HCT116 (cell line): ENCODE measurements at regions not wholly inside any gene's neighbourhood (a gene's known extent, or its start where the extent isn't known, plus 50 kb on each side); places are given as distances from the start of the nearest gene placed in this dataset.

ENCODE experiments used
- ATAC-seq: fragments of 200-7000 bp; cut with Tn5 transposase; 2 replicates; pipeline ENCODE4 v1.9.1; 2020; ENCODE audit warnings: mild to moderate bottlenecking, moderate library complexity
- BruUV-seq: library from RNA; stranded (reverse); fragments of 400-500 nt; replicated peaks from 2 replicates; lab custom pipeline; 2021; lab: Mats Ljungman, UMichigan
- CTCF ChIA-PET: fragments of 300-600 bp; sonication (Branson Sonifier 250); formaldehyde crosslinking; loops from one replicate; lab custom pipeline; 2021; ENCODE audit warnings: antibody characterized with exemption; lab: Charles Lee
- POLR2A ChIA-PET: fragments of 300-600, 350-600 bp; sonication (Branson Sonifier 250); formaldehyde crosslinking; loops from one replicate; lab custom pipeline; 2021; ENCODE audit warnings: antibody characterized with exemption; lab: Charles Lee
- RAD21 ChIA-PET, 2 experiments: fragments of 300-600 bp; sonication (Branson Sonifier 250); formaldehyde crosslinking; loops; one replicate each; lab custom pipeline; 2023; ENCODE audit warnings: low total read pairs in 2 of 2; ENCODE audit not compliant: uncharacterized antibody in 2 of 2, unreplicated experiment in 2 of 2, low non-redundant PET in 1 of 2; lab: Charles Lee
- DNase-seq: peaks from one replicate; pipeline ENCODE4 v3.0.0-alpha.2; 2010; ENCODE audit warnings: low read depth, low spot score
- H2AFZ ChIP-seq: fragments of 200-600 bp; shearing (Covaris generic), sonication (generic); 2 replicates; pipeline ENCODE4 v1.6.1; 2017; ENCODE audit warnings: low read depth, mixed run types, mixed read lengths, antibody characterized with exemption, low read length; ENCODE audit not compliant: poor library complexity, severe bottlenecking
- H3K27ac ChIP-seq: 2 replicates; pipeline ENCODE4 v1.5.1; 2012; ENCODE audit warnings: low read depth, low read length
- H3K27me3 ChIP-seq: fragments of 200-600 bp; sonication (generic); 2 replicates; pipeline ENCODE4 v1.6.1; 2016; ENCODE audit warnings: mixed run types, low read length, mixed read lengths; ENCODE audit not compliant: insufficient read depth
- H3K36me3 ChIP-seq, 2 experiments: fragments of 200-500 bp in 1 of 2; fragments of 200-600 bp in 1 of 2; sonication (Bioruptor generic) in 1 of 2; sonication (generic) in 1 of 2; 2 replicates each; pipeline versions ENCODE4 v1.5.1 to v1.6.1; 2014 to 2016; ENCODE audit warnings: low read length in 2 of 2, inconsistent platforms in 1 of 2, mixed read lengths in 1 of 2, mixed run types in 1 of 2; ENCODE audit not compliant: insufficient read depth in 2 of 2, control insufficient read depth in 1 of 2
- H3K4me1 ChIP-seq, 2 experiments: fragments of 200-600 bp in 1 of 2; sonication (generic) in 1 of 2; 2 replicates each; pipeline versions ENCODE4 v1.5.1 to v1.6.1; 2012 to 2017; ENCODE audit warnings: low read length in 2 of 2, inconsistent platforms in 1 of 2, mild to moderate bottlenecking in 1 of 2, mixed read lengths in 1 of 2, mixed run types in 1 of 2, moderate library complexity in 1 of 2; ENCODE audit not compliant: insufficient read depth in 2 of 2, control insufficient read depth in 1 of 2
- H3K4me2 ChIP-seq: fragments of 200-600 bp; sonication (generic); 2 replicates; pipeline ENCODE4 v1.6.1; 2017; ENCODE audit warnings: mixed run types, low read length, mixed read lengths
- H3K4me3 ChIP-seq, 2 experiments: fragments of 200-600 bp in 1 of 2; sonication (generic) in 1 of 2; replicated peaks in 1 of 2; 2 replicates each; pipeline ENCODE4 v1.5.1; 2011 to 2016; ENCODE audit warnings: low read length in 2 of 2, control low read depth in 1 of 2, low read depth in 1 of 2, mild to moderate bottlenecking in 1 of 2, mixed read lengths in 1 of 2, mixed run types in 1 of 2
- H3K79me2 ChIP-seq: fragments of 200-600 bp; sonication (generic); 2 replicates; pipeline ENCODE4 v1.6.1; 2017; ENCODE audit warnings: mild to moderate bottlenecking, mixed run types, low read length, moderate library complexity, mixed read lengths; ENCODE audit not compliant: insufficient read depth
- H3K9ac ChIP-seq: fragments of 200-600 bp; sonication (generic); 2 replicates; pipeline ENCODE4 v1.6.1; 2016; ENCODE audit warnings: low read length, mixed read lengths
- H3K9me2 ChIP-seq: fragments of 200-600 bp; sonication (generic), shearing (Covaris generic); 2 replicates; pipeline ENCODE4 v1.6.1; 2017; ENCODE audit warnings: mixed run types, mild to moderate bottlenecking, moderate library complexity; ENCODE audit not compliant: insufficient read depth
- H3K9me3 ChIP-seq, 2 experiments: fragments of 200-500 bp in 1 of 2; fragments of 200-600 bp in 1 of 2; sonication (Bioruptor generic) in 1 of 2; sonication (generic) in 1 of 2; 2 replicates each; pipeline ENCODE4 v1.6.1; 2014 to 2017; ENCODE audit warnings: low read length in 2 of 2, mixed read lengths in 2 of 2, inconsistent platforms in 1 of 2, low read depth in 1 of 2, mild to moderate bottlenecking in 1 of 2, mixed run types in 1 of 2, moderate library complexity in 1 of 2; ENCODE audit not compliant: control insufficient read depth in 1 of 2, insufficient read depth in 1 of 2
- H4K20me1 ChIP-seq: fragments of 200-600 bp; sonication (generic), shearing (Covaris generic); 2 replicates; pipeline ENCODE4 v1.6.1; 2017; ENCODE audit warnings: mixed run types, mild to moderate bottlenecking, moderate library complexity; ENCODE audit not compliant: insufficient read depth
- ATF3 ChIP-seq: IDR thresholded peaks from 2 replicates; pipeline ENCODE4 v1.6.1; 2012
- CBX3 ChIP-seq: IDR thresholded peaks from 2 replicates; pipeline ENCODE4 v1.6.1; 2012; ENCODE audit warnings: low read depth
- CTCF ChIP-seq, 3 experiments: fragments of 200-600 bp in 1 of 3; sonication (generic) in 1 of 3; IDR thresholded peaks in 2 of 3; conservative IDR thresholded peaks in 1 of 3; 2 replicates each; pipeline ENCODE4 v1.5.1; 2012 to 2017; ENCODE audit warnings: low read depth in 2 of 3, low read length in 2 of 3, antibody characterized with exemption in 1 of 3, borderline replicate concordance in 1 of 3, control low read depth in 1 of 3, mild to moderate bottlenecking in 1 of 3, mixed read lengths in 1 of 3, mixed run types in 1 of 3, moderate library complexity in 1 of 3; ENCODE audit not compliant: insufficient read depth in 1 of 3
- EZH2 ChIP-seq: fragments of 200-600 bp; sonication (generic); IDR thresholded peaks from 2 replicates; pipeline ENCODE4 v1.6.1; 2017; ENCODE audit warnings: antibody characterized with exemption, mixed run types
- EZH2phosphoT487 ChIP-seq: fragments of 200-600 bp; IDR thresholded peaks from 2 replicates; pipeline ENCODE4 v1.6.1; 2018; ENCODE audit warnings: antibody characterized with exemption, borderline replicate concordance
- MAX ChIP-seq: IDR thresholded peaks from 2 replicates; pipeline ENCODE4 v1.6.1; 2012
- POLR2A ChIP-seq: IDR thresholded peaks from 2 replicates; pipeline ENCODE4 v1.7.0; 2011; ENCODE audit warnings: borderline replicate concordance; ENCODE audit not compliant: insufficient read depth, insufficient read length; ENCODE audit errors: extremely low read depth
- POLR2AphosphoS5 ChIP-seq: IDR thresholded peaks from 2 replicates; pipeline ENCODE4 v1.6.1; 2011; ENCODE audit warnings: mild to moderate bottlenecking, low read depth, low read length, moderate library complexity
- SP1 ChIP-seq: IDR thresholded peaks from 2 replicates; pipeline ENCODE4 v1.6.1; 2012; ENCODE audit warnings: low read depth
- SRF ChIP-seq: IDR thresholded peaks from 2 replicates; pipeline ENCODE4 v1.6.1; 2012; ENCODE audit warnings: low read depth
- ZBTB33 ChIP-seq: IDR thresholded peaks from 2 replicates; pipeline ENCODE4 v1.6.1; 2011; ENCODE audit warnings: mild to moderate bottlenecking, low read length, moderate library complexity; ENCODE audit not compliant: insufficient replicate concordance; ENCODE audit errors: extremely low read depth
- intact Hi-C: fragments of 100-400 bp; cut with micrococcal nuclease; formaldehyde crosslinking; loops from 2 replicates; pipeline ENCODE4 v1.10.0; 2022

GRCh38 chr15:30001602-30002001 lies 81.2 kb upstream of the GOLGA8J start (continued):
- TF ChIP-seq ZBTB33: no peak
- no peak for TF ChIP-seq CTCF (IDR thresholded peaks at IDR 0.05 in 2 of 3, conservative IDR thresholded peaks at IDR 0.05 in 1 of 3; ENCODE audit: borderline replicate concordance in 1 of 3, insufficient read depth in 1 of 3, low read depth in 2 of 3, low read length in 2 of 3)
- TF ChIP-seq EZH2phosphoT487: no peak
- TF ChIP-seq MAX: no peak
- TF ChIP-seq SP1: no peak
- no peak for TF ChIP-seq EZH2

- Histone ChIP-seq H3K36me3 (no peaks in the 10 kb centered on the region), H3K79me2 (no peaks in the 10 kb centered on the region), H3K4me3 (no peak overlapping the region), H3K9me3 (no peaks in the 10 kb centered on the region), H3K4me2 (no peak overlapping the region), H3K4me1 (no peaks in the 10 kb centered on the region), H2AFZ (no peak overlapping the region), H3K27ac (no peak overlapping the region), H3K27me3 (no peaks in the 10 kb centered on the region), H4K20me1 (no peaks in the 10 kb centered on the region), H3K9ac (no peak overlapping the region), H3K9me2 (no peaks in the 10 kb centered on the region)
- DNase-seq (no peak), ATAC-seq (no peak)
- intact Hi-C loops: loop anchor here (5.0 kb wide), 1 partner anchor 51 kb away; no protein-coding TSS in a partner anchor
- CTCF ChIA-PET: interaction anchor here (2.4 kb wide), 1 partner anchor 13 kb away, joined by 7 read pairs; no protein-coding TSS in a partner anchor
- TF ChIP-seq POLR2A (no peak), ATF3 (no peak), EZH2 (no peak), SRF (no peak), CBX3 (no peak), POLR2AphosphoS5 (no peak)
- no TSS peak for BruUV-seq
- RAD21 ChIA-PET: no interaction called here
- POLR2A ChIA-PET: no interaction called here
Measured at GRCh38 chr15:29998033-29998432, 84.7 kb upstream of the GOLGA8J start.
